Endothelial cell of umbilical vein (primary cell): ENCODE measurements at regions not wholly inside any gene's neighbourhood (a gene's known extent, or its start where the extent isn't known, plus 50 kb on each side); places are given as distances from the start of the nearest gene placed in this dataset.

Experiments
- BruUV-seq: library from RNA; stranded (reverse); fragments of 400-500 nt; replicated peaks from 2 replicates; lab custom pipeline; 2021; lab: Mats Ljungman, UMichigan
- CTCF ChIA-PET: fragments of 300-600, 350-600 bp; sonication (Branson Sonifier 250); formaldehyde crosslinking; loops from one replicate; lab custom pipeline; 2021; ENCODE audit warnings: antibody characterized with exemption, inconsistent platforms; lab: Charles Lee
- POLR2A ChIA-PET: fragments of 300-600, 350-600 bp; sonication (Branson Sonifier 250); formaldehyde crosslinking; loops from one replicate; lab custom pipeline; 2021; ENCODE audit warnings: antibody characterized with exemption, inconsistent platforms; lab: Charles Lee
- DNase-seq: peaks from one replicate; pipeline ENCODE4 v3.0.0-alpha.2; 2011; ENCODE audit warnings: low read depth, low spot score
- FAIRE-seq: peaks from 2 replicates; lab custom pipeline; 2011; peaks lifted over from hg19 to GRCh38; lab: Jason Lieb, UNC
- H2AFZ ChIP-seq: 2 replicates; pipeline ENCODE4 v1.6.0; 2012; ENCODE audit warnings: low read depth, low read length, control low read depth, inconsistent platforms
- H3K27ac ChIP-seq: 2 replicates; pipeline ENCODE4 v1.5.1; 2011; ENCODE audit warnings: low read depth, mild to moderate bottlenecking, control low read depth, low read length, moderate library complexity; ENCODE audit not compliant: insufficient read depth
- H3K27me3 ChIP-seq, 2 experiments: 2 replicates each; pipeline versions ENCODE4 v1.6.0 to v1.6.1; 2011; ENCODE audit warnings: low read length in 2 of 2, mixed read lengths in 1 of 2; ENCODE audit not compliant: control insufficient read depth in 2 of 2, insufficient read depth in 2 of 2
- H3K36me3 ChIP-seq, 2 experiments: 2 replicates in 1 of 2; 3 replicates in 1 of 2; pipeline ENCODE4 v1.5.1; 2011; ENCODE audit warnings: low read length in 2 of 2, mild to moderate bottlenecking in 1 of 2, moderate library complexity in 1 of 2; ENCODE audit not compliant: control insufficient read depth in 2 of 2, insufficient read depth in 2 of 2; ENCODE audit errors: extremely low read depth in 1 of 2
- H3K4me1 ChIP-seq: 3 replicates; pipeline ENCODE4 v1.5.1; 2011; ENCODE audit warnings: mild to moderate bottlenecking, low read length; ENCODE audit not compliant: control insufficient read depth, insufficient read depth; ENCODE audit errors: extremely low read depth
- H3K4me2 ChIP-seq: 2 replicates; pipeline ENCODE4 v1.6.1; 2011; ENCODE audit warnings: low read length, control low read depth, mixed read lengths; ENCODE audit not compliant: insufficient read depth
- H3K4me3 ChIP-seq, 3 experiments: fragments of 200-600 bp in 1 of 3; sonication (generic), shearing (Covaris generic) in 1 of 3; replicated peaks in 1 of 3; 2 replicates each; pipeline ENCODE4 v1.5.1; 2011 to 2016; ENCODE audit warnings: control low read depth in 3 of 3, low read length in 3 of 3, mild to moderate bottlenecking in 2 of 3, inconsistent platforms in 1 of 3, low read depth in 1 of 3, moderate library complexity in 1 of 3; ENCODE audit not compliant: insufficient read depth in 1 of 3
- H3K79me2 ChIP-seq: 2 replicates; pipeline ENCODE4 v1.6.0; 2012; ENCODE audit warnings: low read length, inconsistent platforms; ENCODE audit not compliant: control insufficient read depth, insufficient read depth
- H3K9ac ChIP-seq: replicated peaks from 2 replicates; pipeline ENCODE3; 2011; ENCODE audit warnings: low read length, control low read depth; ENCODE audit not compliant: insufficient read depth; ENCODE audit errors: extremely low read depth
- H3K9me1 ChIP-seq: replicated peaks from 3 replicates; pipeline ENCODE4 v1.6.0; 2011; ENCODE audit warnings: mild to moderate bottlenecking, low read length; ENCODE audit not compliant: control insufficient read depth, insufficient read depth; ENCODE audit errors: extremely low read depth
- H3K9me3 ChIP-seq: replicated peaks from 2 replicates; pipeline ENCODE4 v1.5.1; 2012; ENCODE audit warnings: low read length, inconsistent platforms; ENCODE audit not compliant: control insufficient read depth, insufficient read depth
- H4K20me1 ChIP-seq: replicated peaks from 2 replicates; pipeline ENCODE3; 2011; ENCODE audit warnings: mild to moderate bottlenecking, low read length; ENCODE audit not compliant: control insufficient read depth, insufficient read depth; ENCODE audit errors: extremely low read depth
- EZH2 ChIP-seq: IDR thresholded peaks from 2 replicates; pipeline ENCODE4 v1.6.1; 2012; ENCODE audit warnings: borderline replicate concordance, low read depth, mild to moderate bottlenecking, moderate library complexity, low read length, inconsistent platforms; ENCODE audit not compliant: severe bottlenecking
- FOS ChIP-seq: IDR thresholded peaks from 2 replicates; pipeline ENCODE4 v1.6.1; 2011; ENCODE audit warnings: mild to moderate bottlenecking, low read length, moderate library complexity, borderline replicate concordance; ENCODE audit not compliant: insufficient read depth
- GATA2 ChIP-seq: IDR thresholded peaks from 2 replicates; pipeline ENCODE4 v1.7.0; 2011; ENCODE audit warnings: low read depth, mild to moderate bottlenecking, moderate library complexity, mixed read lengths, low read length; ENCODE audit not compliant: insufficient read length, insufficient read depth
- JUN ChIP-seq: IDR thresholded peaks from 2 replicates; pipeline ENCODE4 v1.6.1; 2011; ENCODE audit warnings: borderline replicate concordance, low read depth; ENCODE audit not compliant: insufficient read length, insufficient read depth
- MYC ChIP-seq: IDR thresholded peaks from one replicate; pipeline ENCODE4 v1.6.1; 2011; ENCODE audit warnings: mild to moderate bottlenecking, low read depth, low read length
- POLR2A ChIP-seq: IDR thresholded peaks from 2 replicates; pipeline ENCODE4 v1.6.1; 2012; ENCODE audit warnings: low read depth, mild to moderate bottlenecking, control low read depth, low read length
- POLR2AphosphoS5 ChIP-seq: IDR thresholded peaks from 2 replicates; pipeline ENCODE4 v1.6.1; 2012; ENCODE audit warnings: low read depth, mild to moderate bottlenecking, control low read depth, low read length, moderate library complexity; ENCODE audit not compliant: insufficient read depth
- dilution Hi-C: fragments of 300-500 bp; cut with MboI; formaldehyde crosslinking; loops from one replicate; pipeline ENCODE4 v1.15.0; 2019; ENCODE audit warnings: low sequenced_read_pairs; ENCODE audit not compliant: extremely low pct_ligation_motif_present
- intact Hi-C: fragments of 100-400 bp; cut with micrococcal nuclease; formaldehyde crosslinking; loops from one replicate; pipeline ENCODE4 v1.10.0; 2022
- TF ChIP-seq, protein P1 (sequence below), 2 donors: IDR thresholded peaks; 1 replicate in 1 of 2; 2 replicates in 1 of 2; pipeline ENCODE4 v1.5.1; 2011; ENCODE audit warnings: low read length in 2 of 2, mild to moderate bottlenecking in 2 of 2, moderate library complexity in 2 of 2, control low read depth in 1 of 2, inconsistent platforms in 1 of 2, low read depth in 1 of 2; ENCODE audit not compliant: insufficient read depth in 1 of 2; ENCODE audit errors: extremely low read depth in 1 of 2
- TF ChIP-seq, protein P2 (sequence below): IDR thresholded peaks from 2 replicates; pipeline ENCODE4 v1.6.1; 2011; ENCODE audit not compliant: insufficient read depth, insufficient read length

DNA sequence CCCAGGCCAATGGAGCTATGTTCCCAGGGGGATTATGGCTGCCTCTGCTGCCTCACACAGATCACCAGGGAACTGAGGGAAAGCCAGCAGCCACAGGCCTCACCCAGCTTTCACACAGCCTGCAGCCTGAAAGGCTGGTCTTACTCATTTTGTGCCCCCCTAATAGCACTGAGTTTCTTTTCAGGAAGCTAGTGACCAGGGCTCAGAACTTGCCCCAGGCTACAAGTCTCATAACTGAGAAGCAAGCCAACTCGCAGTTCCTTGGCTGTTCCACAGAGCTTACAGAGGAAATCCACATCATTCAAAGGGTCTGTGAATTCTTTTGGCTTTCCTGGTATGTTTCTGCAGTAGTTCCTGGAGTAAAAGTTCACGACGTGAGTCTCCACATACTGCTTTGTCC, 524.8 kb upstream of the GJE1 start:
- Histone ChIP-seq H3K9ac (no peak overlapping the region), H3K9me3 (no peaks in the 10 kb centered on the region), H3K36me3 (no peaks in the 10 kb centered on the region), H3K9me1 (no peaks in the 10 kb centered on the region), H3K79me2 (no peaks in the 10 kb centered on the region), H3K27me3 (no peaks in the 10 kb centered on the region), H3K4me1 (no peaks in the 10 kb centered on the region), H3K4me3 (no peak overlapping the region), H4K20me1 (no peaks in the 10 kb centered on the region), H2AFZ (no peak overlapping the region), H3K27ac (no peak overlapping the region), H3K4me2 (no peak overlapping the region)
- dilution Hi-C loops (no loop called here), intact Hi-C loops (no loop called here)
- TF ChIP-seq EZH2 (no peak), FOS (no peak), MYC (no peak), GATA2 (no peak), POLR2AphosphoS5 (no peak), POLR2A (no peak), JUN (no peak)
- TF ChIP-seq, protein P1, sequence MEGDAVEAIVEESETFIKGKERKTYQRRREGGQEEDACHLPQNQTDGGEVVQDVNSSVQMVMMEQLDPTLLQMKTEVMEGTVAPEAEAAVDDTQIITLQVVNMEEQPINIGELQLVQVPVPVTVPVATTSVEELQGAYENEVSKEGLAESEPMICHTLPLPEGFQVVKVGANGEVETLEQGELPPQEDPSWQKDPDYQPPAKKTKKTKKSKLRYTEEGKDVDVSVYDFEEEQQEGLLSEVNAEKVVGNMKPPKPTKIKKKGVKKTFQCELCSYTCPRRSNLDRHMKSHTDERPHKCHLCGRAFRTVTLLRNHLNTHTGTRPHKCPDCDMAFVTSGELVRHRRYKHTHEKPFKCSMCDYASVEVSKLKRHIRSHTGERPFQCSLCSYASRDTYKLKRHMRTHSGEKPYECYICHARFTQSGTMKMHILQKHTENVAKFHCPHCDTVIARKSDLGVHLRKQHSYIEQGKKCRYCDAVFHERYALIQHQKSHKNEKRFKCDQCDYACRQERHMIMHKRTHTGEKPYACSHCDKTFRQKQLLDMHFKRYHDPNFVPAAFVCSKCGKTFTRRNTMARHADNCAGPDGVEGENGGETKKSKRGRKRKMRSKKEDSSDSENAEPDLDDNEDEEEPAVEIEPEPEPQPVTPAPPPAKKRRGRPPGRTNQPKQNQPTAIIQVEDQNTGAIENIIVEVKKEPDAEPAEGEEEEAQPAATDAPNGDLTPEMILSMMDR (IDR thresholded peaks at IDR 0.05; ENCODE audit: extremely low read depth in 1 of 2, insufficient read depth in 1 of 2, low read depth in 1 of 2, low read length in 2 of 2): no peak
- TF ChIP-seq, protein P2, sequence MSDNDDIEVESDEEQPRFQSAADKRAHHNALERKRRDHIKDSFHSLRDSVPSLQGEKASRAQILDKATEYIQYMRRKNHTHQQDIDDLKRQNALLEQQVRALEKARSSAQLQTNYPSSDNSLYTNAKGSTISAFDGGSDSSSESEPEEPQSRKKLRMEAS: no peak
- FAIRE-seq (no peak), DNase-seq (no peak)
- CTCF ChIA-PET: interaction anchor here (1.1 kb wide), 1 partner anchor 19 kb away, joined by 3 read pairs; no protein-coding TSS in a partner anchor
- POLR2A ChIA-PET: no interaction called here
- no TSS peak for BruUV-seq
